ENCODE measurements at regions not wholly inside any gene's neighbourhood (a gene's known extent, or its start where the extent isn't known, plus 50 kb on each side); places are given as distances from the start of the nearest gene placed in this dataset.

DNA sequence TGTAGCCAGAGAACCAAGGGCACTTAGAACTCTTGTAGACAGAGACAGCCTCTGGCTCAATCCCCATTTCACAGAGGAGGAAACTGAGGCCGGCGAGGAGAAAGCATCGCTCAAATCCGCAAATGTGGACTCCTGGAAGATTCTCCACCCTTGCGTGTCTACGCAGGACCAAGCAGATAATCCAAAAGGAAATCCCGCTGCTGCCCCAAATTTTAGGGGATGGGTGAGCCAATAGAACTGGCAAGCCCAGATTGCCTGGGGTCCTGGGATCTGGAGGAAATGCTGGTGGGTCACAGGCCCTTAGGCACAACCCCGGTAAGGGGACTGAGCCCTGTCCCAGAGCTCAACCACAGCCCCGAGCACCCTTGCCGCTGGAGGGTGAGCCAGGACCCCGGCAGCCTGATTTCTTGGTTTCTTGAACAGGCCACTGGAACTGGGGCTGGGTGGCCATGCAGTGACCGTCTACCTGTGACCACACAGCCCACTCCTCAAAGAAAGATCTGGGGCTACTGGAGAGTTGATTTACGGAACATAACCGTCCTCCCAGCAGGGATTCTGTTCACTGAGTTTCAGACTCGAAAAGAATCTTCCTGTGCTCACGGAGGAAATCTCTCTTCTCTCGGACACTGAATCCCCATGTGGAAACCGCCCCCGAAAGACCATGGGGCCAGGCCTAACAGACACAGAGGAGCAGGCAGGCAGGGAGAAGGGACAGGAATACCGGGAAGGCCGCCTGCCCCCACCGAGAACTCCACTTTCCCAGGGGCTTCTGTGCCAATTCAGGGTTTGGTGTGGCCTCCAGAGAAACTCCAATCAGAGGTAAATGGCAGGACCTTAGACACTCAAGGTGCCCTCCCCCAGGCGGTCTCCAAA lies 238.4 kb downstream of the NPHP4 start:
- peaks cover 5% of the 10 kb centered on the region for H3K4me1 Mint-ChIP-seq
- no peaks in the 10 kb centered on the region for H3K9me3 Mint-ChIP-seq
- TF ChIP-seq, protein P1, sequence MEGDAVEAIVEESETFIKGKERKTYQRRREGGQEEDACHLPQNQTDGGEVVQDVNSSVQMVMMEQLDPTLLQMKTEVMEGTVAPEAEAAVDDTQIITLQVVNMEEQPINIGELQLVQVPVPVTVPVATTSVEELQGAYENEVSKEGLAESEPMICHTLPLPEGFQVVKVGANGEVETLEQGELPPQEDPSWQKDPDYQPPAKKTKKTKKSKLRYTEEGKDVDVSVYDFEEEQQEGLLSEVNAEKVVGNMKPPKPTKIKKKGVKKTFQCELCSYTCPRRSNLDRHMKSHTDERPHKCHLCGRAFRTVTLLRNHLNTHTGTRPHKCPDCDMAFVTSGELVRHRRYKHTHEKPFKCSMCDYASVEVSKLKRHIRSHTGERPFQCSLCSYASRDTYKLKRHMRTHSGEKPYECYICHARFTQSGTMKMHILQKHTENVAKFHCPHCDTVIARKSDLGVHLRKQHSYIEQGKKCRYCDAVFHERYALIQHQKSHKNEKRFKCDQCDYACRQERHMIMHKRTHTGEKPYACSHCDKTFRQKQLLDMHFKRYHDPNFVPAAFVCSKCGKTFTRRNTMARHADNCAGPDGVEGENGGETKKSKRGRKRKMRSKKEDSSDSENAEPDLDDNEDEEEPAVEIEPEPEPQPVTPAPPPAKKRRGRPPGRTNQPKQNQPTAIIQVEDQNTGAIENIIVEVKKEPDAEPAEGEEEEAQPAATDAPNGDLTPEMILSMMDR (IDR thresholded peaks at IDR 0.05; ENCODE audit: unreplicated experiment in 3 of 3), result no peak
- peaks cover 28% of the 10 kb centered on the region for H3K27me3 Mint-ChIP-seq (ENCODE audit: low read depth)
- no peaks in the 10 kb centered on the region for H3K36me3 Mint-ChIP-seq (ENCODE audit: low read depth)
- no peak overlapping the region for H3K27ac Mint-ChIP-seq
- H3K4me3 Mint-ChIP-seq, result no peak overlapping the region

DNA sequence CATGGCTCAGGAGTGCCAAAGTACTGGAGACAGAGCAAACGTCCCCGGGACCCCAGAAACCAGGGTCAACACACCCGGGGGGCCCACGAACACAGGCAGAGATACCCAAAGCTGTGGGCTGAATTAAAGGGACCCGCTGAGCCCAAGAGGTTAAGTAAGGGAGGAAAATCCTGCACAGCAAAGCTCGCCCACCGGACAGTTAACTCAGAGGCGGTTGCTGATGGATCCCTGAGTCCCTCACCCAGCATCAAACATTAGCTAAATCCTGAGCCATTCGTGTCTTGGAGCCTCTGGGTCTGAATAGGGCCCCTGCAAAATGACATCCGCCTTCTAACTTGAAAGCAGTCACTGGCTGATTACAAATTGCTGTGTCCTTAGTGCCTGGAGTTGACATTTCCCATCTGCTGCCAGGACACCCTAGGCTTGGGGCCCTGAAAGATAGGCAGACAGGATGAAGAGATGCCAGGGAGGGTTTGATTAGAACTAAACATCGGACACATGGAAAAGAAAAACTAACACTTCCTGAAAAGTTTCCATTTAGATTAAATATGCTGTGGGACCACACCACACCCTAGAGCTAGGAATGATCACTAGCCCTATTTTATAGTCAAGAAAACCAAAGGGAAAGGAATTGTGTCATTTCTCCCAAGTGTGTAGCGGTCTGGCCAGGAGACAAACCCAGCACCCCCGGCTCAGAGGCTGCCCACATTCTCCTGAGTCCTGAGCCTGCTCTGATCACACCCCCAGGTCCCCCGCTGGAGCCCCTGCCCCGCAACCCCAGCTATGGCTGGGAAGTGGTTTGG lies 239.3 kb downstream of the NPHP4 start:
- Mint-ChIP-seq H3K9me3 (no peaks in the 10 kb centered on the region), H3K4me3 (no peak overlapping the region), H3K4me1 (peaks cover 5% of the 10 kb centered on the region), H3K36me3 (ENCODE audit: low read depth) (no peaks in the 10 kb centered on the region), H3K27me3 (ENCODE audit: low read depth) (peaks cover 30% of the 10 kb centered on the region), H3K27ac (no peak overlapping the region)
- TF ChIP-seq, protein P1 (IDR thresholded peaks at IDR 0.05; ENCODE audit: unreplicated experiment in 3 of 3), result no peak

DNA sequence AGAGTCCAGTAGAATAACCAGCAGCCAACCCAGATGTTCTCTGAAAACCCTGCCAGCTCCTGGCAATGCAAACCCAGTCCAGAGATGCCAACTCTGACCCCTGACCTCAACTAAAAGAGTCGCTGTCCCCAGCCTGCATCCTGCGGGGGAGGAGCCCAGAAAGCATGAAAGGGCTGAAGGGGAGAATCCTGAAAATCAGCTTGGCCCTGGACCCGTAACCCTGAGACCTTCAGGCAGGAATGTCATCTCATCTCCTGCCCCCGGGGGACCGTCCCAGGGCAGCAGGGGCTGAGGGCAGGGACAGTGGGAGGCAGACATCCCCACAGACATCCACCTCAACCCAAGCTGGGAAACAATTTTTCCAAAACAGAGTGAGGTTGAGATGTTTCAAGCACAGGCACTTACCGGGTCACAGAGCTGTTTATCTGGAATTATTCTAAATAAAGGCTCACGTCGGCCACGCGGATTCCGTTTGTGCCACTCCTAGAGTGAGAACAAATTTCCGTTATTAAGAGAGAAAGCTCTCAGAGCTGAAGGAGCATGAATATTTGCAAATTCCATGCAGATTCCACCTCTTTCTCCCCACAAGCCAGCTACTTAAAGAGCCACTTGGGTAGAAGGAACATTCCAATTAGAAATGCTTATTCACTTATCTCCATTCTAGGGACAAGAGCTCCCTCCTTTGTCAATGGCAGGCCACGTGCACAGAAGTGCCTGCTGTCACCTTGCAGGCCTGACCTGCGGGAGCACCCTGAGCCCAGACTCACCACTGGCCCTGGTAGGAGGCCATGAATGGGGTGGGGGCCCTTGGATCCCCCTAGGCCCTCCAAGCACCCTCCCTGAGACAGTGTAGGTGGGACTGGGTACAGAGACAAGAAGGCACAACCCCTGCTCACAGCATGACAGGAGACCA lies 240.1 kb downstream of the NPHP4 start:
- peaks cover 26% of the 10 kb centered on the region for H3K27me3 Mint-ChIP-seq (ENCODE audit: low read depth)
- H3K4me1 Mint-ChIP-seq, result peaks cover 5% of the 10 kb centered on the region
- no peaks in the 10 kb centered on the region for H3K36me3 Mint-ChIP-seq (ENCODE audit: low read depth)
- H3K27ac Mint-ChIP-seq, result no peak overlapping the region
- TF ChIP-seq, protein P1 (IDR thresholded peaks at IDR 0.05; ENCODE audit: unreplicated experiment in 3 of 3), result no peak
- H3K9me3 Mint-ChIP-seq, result no peaks in the 10 kb centered on the region
- no peak overlapping the region for H3K4me3 Mint-ChIP-seq

- Mint-ChIP-seq H3K4me1 (peaks cover 5% of the 10 kb centered on the region), H3K27me3 (ENCODE audit: low read depth) (peaks cover 29% of the 10 kb centered on the region), H3K4me3 (no peak overlapping the region), H3K36me3 (ENCODE audit: low read depth) (no peaks in the 10 kb centered on the region), H3K27ac (no peak overlapping the region), H3K9me3 (no peaks in the 10 kb centered on the region)
- TF ChIP-seq, protein P1 (IDR thresholded peaks at IDR 0.05; ENCODE audit: unreplicated experiment in 3 of 3), result no peak
Observed at GRCh38 chr1:5751163-5751540, 241.1 kb downstream of the NPHP4 start.

- Mint-ChIP-seq H3K9me3 (no peaks in the 10 kb centered on the region), H3K4me1 (peaks cover 5% of the 10 kb centered on the region), H3K27ac (peak overlapping the region in 1 of 3 experiments; percentile 34), H3K4me3 (no peak overlapping the region), H3K27me3 (ENCODE audit: low read depth) (peaks cover 34% of the 10 kb centered on the region), H3K36me3 (ENCODE audit: low read depth) (no peaks in the 10 kb centered on the region)
- TF ChIP-seq, protein P1 (IDR thresholded peaks at IDR 0.05; ENCODE audit: unreplicated experiment in 3 of 3), result no peak
Observed at GRCh38 chr1:5750186-5751162, 241.8 kb downstream of the NPHP4 start.
